ENCODE measurements at regions not wholly inside any gene's neighbourhood (a gene's known extent, or its start where the extent isn't known, plus 50 kb on each side); places are given as distances from the start of the nearest gene placed in this dataset.

DNA sequence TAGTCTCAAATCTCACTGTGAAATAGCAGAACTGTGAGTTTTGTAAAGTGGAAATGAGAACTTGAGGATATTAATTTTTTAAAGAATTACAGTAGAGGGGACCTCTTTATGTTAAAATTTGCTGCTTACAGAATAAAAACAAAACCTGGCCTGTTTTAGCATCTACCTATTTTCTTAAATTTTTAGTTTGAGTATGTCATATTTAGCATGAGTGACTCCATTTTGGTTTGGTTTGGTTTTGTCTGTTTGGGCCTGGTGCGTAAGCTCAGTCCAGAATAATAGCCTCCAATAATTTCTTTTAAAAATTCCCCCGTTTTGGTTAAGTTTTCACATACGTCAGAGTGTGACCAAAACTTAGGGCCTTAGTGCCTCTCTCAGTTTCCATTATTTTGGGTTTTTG lies 152.0 kb upstream of the ZNF92 start:
- no peak overlapping the region for H2AFZ ChIP-seq (ENCODE audit: insufficient read depth, low read depth, low read length, poor library complexity, severe bottlenecking)
- no peaks in the 10 kb centered on the region for H3K27me3 ChIP-seq (ENCODE audit: control insufficient read depth in 2 of 2, insufficient read depth in 2 of 2, low read length in 2 of 2)
- no peaks in the 10 kb centered on the region for H3K9me3 ChIP-seq (replicated peaks in 1 of 2; ENCODE audit: control insufficient read depth in 1 of 2, insufficient read depth in 1 of 2, low read length in 2 of 2)
- no peaks in the 10 kb centered on the region for H3K79me2 ChIP-seq (ENCODE audit: insufficient read depth, low read length)
- no peak overlapping the region for H3K27ac ChIP-seq (ENCODE audit: low read depth in 1 of 2, low read length in 2 of 2)
- Mint-ChIP-seq H3K9me3 (peaks cover 0 to 2% (median 0%) of the 10 kb centered on the region in 7 donors), H3K27ac (no peak overlapping the region), H3K4me1 (no peaks in the 10 kb centered on the region), H3K36me3 (no peaks in the 10 kb centered on the region), H3K4me3 (no peak overlapping the region), H3K27me3 (ENCODE audit: low read depth in 3 of 3) (peaks cover 0 to 3% (median 2%) of the 10 kb centered on the region in 3 donors)
- H4K20me1 ChIP-seq (ENCODE audit: insufficient read depth, low read length) = no peaks in the 10 kb centered on the region
- TF ChIP-seq, protein P1, sequence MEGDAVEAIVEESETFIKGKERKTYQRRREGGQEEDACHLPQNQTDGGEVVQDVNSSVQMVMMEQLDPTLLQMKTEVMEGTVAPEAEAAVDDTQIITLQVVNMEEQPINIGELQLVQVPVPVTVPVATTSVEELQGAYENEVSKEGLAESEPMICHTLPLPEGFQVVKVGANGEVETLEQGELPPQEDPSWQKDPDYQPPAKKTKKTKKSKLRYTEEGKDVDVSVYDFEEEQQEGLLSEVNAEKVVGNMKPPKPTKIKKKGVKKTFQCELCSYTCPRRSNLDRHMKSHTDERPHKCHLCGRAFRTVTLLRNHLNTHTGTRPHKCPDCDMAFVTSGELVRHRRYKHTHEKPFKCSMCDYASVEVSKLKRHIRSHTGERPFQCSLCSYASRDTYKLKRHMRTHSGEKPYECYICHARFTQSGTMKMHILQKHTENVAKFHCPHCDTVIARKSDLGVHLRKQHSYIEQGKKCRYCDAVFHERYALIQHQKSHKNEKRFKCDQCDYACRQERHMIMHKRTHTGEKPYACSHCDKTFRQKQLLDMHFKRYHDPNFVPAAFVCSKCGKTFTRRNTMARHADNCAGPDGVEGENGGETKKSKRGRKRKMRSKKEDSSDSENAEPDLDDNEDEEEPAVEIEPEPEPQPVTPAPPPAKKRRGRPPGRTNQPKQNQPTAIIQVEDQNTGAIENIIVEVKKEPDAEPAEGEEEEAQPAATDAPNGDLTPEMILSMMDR (IDR thresholded peaks at IDR 0.05) = no peak
- no peak for DNase-seq
- no CpG with 5 or more reads among the region's 3 CpGs for WGBS (ENCODE audit: insufficient coverage)
- no peak overlapping the region for H3K9ac ChIP-seq (ENCODE audit: insufficient read depth, low read length, poor library complexity, severe bottlenecking)
- no peaks in the 10 kb centered on the region for H3K4me1 ChIP-seq (ENCODE audit: control insufficient read depth in 1 of 2, insufficient read depth in 2 of 2, low read length in 2 of 2)
- H3K36me3 ChIP-seq (replicated peaks in 1 of 2; ENCODE audit: control insufficient read depth in 1 of 2, insufficient read depth in 2 of 2, low read length in 2 of 2) = no peaks in the 10 kb centered on the region
- H3K4me2 ChIP-seq (replicated peaks; ENCODE audit: extremely low read depth, low read length, poor library complexity, severe bottlenecking) = no peak overlapping the region
- no peak overlapping the region for H3K4me3 ChIP-seq (replicated peaks in 1 of 3; ENCODE audit: low read depth in 2 of 3, low read length in 3 of 3)
- intact Hi-C loops (cut with micrococcal nuclease) = no loop called here

GRCh38 chr7:65219623-65220022 lies 154.0 kb upstream of the ZNF92 start:
- Mint-ChIP-seq H3K27ac (no peak overlapping the region), H3K36me3 (no peaks in the 10 kb centered on the region), H3K9me3 (peaks cover 0 to 2% (median 0%) of the 10 kb centered on the region in 7 donors), H3K27me3 (ENCODE audit: low read depth in 3 of 3) (peaks cover 0 to 4% (median 3%) of the 10 kb centered on the region in 3 donors), H3K4me3 (no peak overlapping the region), H3K4me1 (no peaks in the 10 kb centered on the region)
- TF ChIP-seq, protein P1 (IDR thresholded peaks at IDR 0.05) = no peak
- no peaks in the 10 kb centered on the region for H3K4me1 ChIP-seq (ENCODE audit: control insufficient read depth in 1 of 2, insufficient read depth in 2 of 2, low read length in 2 of 2)
- DNase-seq = no peak
- no peaks in the 10 kb centered on the region for H3K36me3 ChIP-seq (replicated peaks in 1 of 2; ENCODE audit: control insufficient read depth in 1 of 2, insufficient read depth in 2 of 2, low read length in 2 of 2)
- no peaks in the 10 kb centered on the region for H3K9me3 ChIP-seq (replicated peaks in 1 of 2; ENCODE audit: control insufficient read depth in 1 of 2, insufficient read depth in 1 of 2, low read length in 2 of 2)
- no peak overlapping the region for H2AFZ ChIP-seq (ENCODE audit: insufficient read depth, low read depth, low read length, poor library complexity, severe bottlenecking)
- intact Hi-C loops (cut with micrococcal nuclease) = no loop called here
- H3K9ac ChIP-seq (ENCODE audit: insufficient read depth, low read length, poor library complexity, severe bottlenecking) = no peak overlapping the region
- no peak overlapping the region for H3K27ac ChIP-seq (ENCODE audit: low read depth in 1 of 2, low read length in 2 of 2)
- H3K4me2 ChIP-seq (replicated peaks; ENCODE audit: extremely low read depth, low read length, poor library complexity, severe bottlenecking) = no peak overlapping the region
- H3K27me3 ChIP-seq (ENCODE audit: control insufficient read depth in 2 of 2, insufficient read depth in 2 of 2, low read length in 2 of 2) = no peaks in the 10 kb centered on the region
- H3K79me2 ChIP-seq (ENCODE audit: insufficient read depth, low read length) = no peaks in the 10 kb centered on the region
- no peaks in the 10 kb centered on the region for H4K20me1 ChIP-seq (ENCODE audit: insufficient read depth, low read length)
- H3K4me3 ChIP-seq (replicated peaks in 1 of 3; ENCODE audit: low read depth in 2 of 3, low read length in 3 of 3) = no peak overlapping the region
